ENCODE measurements at regions not wholly inside any gene's neighbourhood (a gene's known extent, or its start where the extent isn't known, plus 50 kb on each side); places are given as distances from the start of the nearest gene placed in this dataset.
A peak's percentile ranks its signal among the peaks of the same experiment; 100 is the strongest.

- TF ChIP-seq CTCF (conservative IDR thresholded peaks at IDR 0.05) = no peak
- peak overlapping the region; percentile 67 for H3K27ac ChIP-seq
Measured at GRCh38 chr4:156583265-156583664, 388.3 kb downstream of the PDGFC start.

GRCh38 chr4:156581282-156582063 is 390.1 kb downstream of the PDGFC start:
- TF ChIP-seq CTCF (conservative IDR thresholded peaks at IDR 0.05) = no peak
- H3K27ac ChIP-seq = peak overlapping the region; percentile 15; the same call in 1 of the 2 replicates

GRCh38 chr4:156578713-156579112 is 392.9 kb downstream of the PDGFC start:
- TF ChIP-seq CTCF (conservative IDR thresholded peaks at IDR 0.05) = no peak
- no peak overlapping the region for H3K27ac ChIP-seq

GRCh38 chr4:156578005-156578404 is 393.6 kb downstream of the PDGFC start:
- TF ChIP-seq CTCF (conservative IDR thresholded peaks at IDR 0.05) = no peak
- H3K27ac ChIP-seq = no peak overlapping the region

- H3K27ac ChIP-seq = no peak overlapping the region
- TF ChIP-seq CTCF (conservative IDR thresholded peaks at IDR 0.05) = no peak
Measured at GRCh38 chr4:156576946-156577345, 394.7 kb downstream of the PDGFC start.

DNA sequence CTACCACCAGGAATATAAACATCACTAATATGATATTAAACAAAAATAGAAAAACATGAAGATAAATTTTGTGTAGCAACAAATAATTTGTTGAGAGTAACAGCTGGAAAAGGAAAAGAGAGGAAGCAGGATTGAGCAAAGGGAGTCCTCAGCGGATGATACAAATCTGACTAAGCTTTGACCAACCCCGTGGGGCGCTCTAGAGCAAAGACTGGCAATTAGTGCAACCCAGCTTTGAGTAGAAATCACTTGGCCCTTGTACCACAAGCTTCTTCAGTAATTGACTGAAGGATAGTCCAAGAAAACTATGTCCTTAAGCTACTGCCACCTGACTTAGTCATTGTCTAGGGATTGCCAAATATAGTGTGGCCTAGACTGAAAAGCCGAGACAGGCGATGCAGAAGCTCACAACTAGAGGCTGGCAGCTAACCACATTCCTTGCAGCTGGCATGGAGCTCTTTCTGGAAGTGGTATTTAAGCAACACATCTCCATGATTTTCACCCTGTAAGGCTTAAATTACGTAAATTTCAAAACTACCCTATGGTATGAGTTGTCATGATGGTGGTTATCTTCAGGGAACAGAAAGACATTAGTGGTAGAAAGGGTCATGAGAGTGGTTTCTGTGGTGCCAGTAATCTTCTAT is 396.0 kb downstream of the PDGFC start:
- H3K27ac ChIP-seq = no peak overlapping the region
- no peak for TF ChIP-seq CTCF (conservative IDR thresholded peaks at IDR 0.05)

- TF ChIP-seq CTCF (conservative IDR thresholded peaks at IDR 0.05) = no peak
- no peak overlapping the region for H3K27ac ChIP-seq
Measured at GRCh38 chr4:156571146-156571545, 400.5 kb downstream of the PDGFC start.
